Trophoblast cell (in vitro differentiated cells and primary cell): ENCODE measurements at regions not wholly inside any gene's neighbourhood (a gene's known extent, or its start where the extent isn't known, plus 50 kb on each side); places are given as distances from the start of the nearest gene placed in this dataset.

Experiments
- DNase-seq, 2 donors: peaks; one replicate each; pipeline ENCODE4 v3.0.0-alpha.2; 2016
- H2AFZ ChIP-seq: 2 replicates; pipeline ENCODE4 v1.6.1; 2013; ENCODE audit warnings: low read length, moderate library complexity, mild to moderate bottlenecking; ENCODE audit not compliant: insufficient read depth, poor library complexity
- H2AK5ac ChIP-seq: 2 replicates; pipeline ENCODE4 v1.6.1; 2013; ENCODE audit warnings: mild to moderate bottlenecking, low read length
- H2BK120ac ChIP-seq: 2 replicates; pipeline ENCODE4 v1.6.1; 2013; ENCODE audit warnings: low read length, mild to moderate bottlenecking, moderate library complexity; ENCODE audit not compliant: insufficient read depth, poor library complexity
- H2BK12ac ChIP-seq: 2 replicates; pipeline ENCODE4 v1.6.1; 2013; ENCODE audit warnings: mild to moderate bottlenecking, low read length, moderate library complexity
- H2BK5ac ChIP-seq: 2 replicates; pipeline ENCODE4 v1.6.1; 2013; ENCODE audit warnings: low read length, low read depth, moderate library complexity, mild to moderate bottlenecking; ENCODE audit not compliant: poor library complexity
- H3K14ac ChIP-seq: 2 replicates; pipeline ENCODE4 v1.6.1; 2013; ENCODE audit warnings: mild to moderate bottlenecking, low read length
- H3K18ac ChIP-seq: 2 replicates; pipeline ENCODE4 v1.6.1; 2013; ENCODE audit warnings: mild to moderate bottlenecking, low read length
- H3K23ac ChIP-seq: 2 replicates; pipeline ENCODE4 v1.6.1; 2013; ENCODE audit warnings: low read length
- H3K27ac ChIP-seq: 2 replicates; pipeline ENCODE4 v1.5.1; 2013; ENCODE audit warnings: low read depth, mild to moderate bottlenecking, inconsistent platforms, low read length, moderate library complexity
- H3K27me3 ChIP-seq: 2 replicates; pipeline ENCODE4 v1.6.1; 2013; ENCODE audit warnings: inconsistent platforms, mild to moderate bottlenecking, low read length, moderate library complexity; ENCODE audit not compliant: insufficient read depth
- H3K36me3 ChIP-seq, 2 experiments: 1 replicate in 1 of 2; 2 replicates in 1 of 2; pipeline ENCODE4 v1.6.1; 2013; ENCODE audit warnings: low read length in 2 of 2, mild to moderate bottlenecking in 2 of 2, moderate library complexity in 1 of 2; ENCODE audit not compliant: insufficient read depth in 2 of 2, control insufficient read depth in 1 of 2
- H3K4ac ChIP-seq: 2 replicates; pipeline ENCODE4 v1.6.1; 2013; ENCODE audit warnings: low read depth, mild to moderate bottlenecking, low read length, moderate library complexity
- H3K4me1 ChIP-seq, 2 experiments: 1 replicate in 1 of 2; 2 replicates in 1 of 2; pipeline ENCODE4 v1.6.1; 2013; ENCODE audit warnings: low read length in 2 of 2, mild to moderate bottlenecking in 2 of 2, moderate library complexity in 1 of 2; ENCODE audit not compliant: insufficient read depth in 2 of 2, control insufficient read depth in 1 of 2
- H3K4me2 ChIP-seq: 2 replicates; pipeline ENCODE4 v1.6.1; 2013; ENCODE audit warnings: inconsistent platforms, mild to moderate bottlenecking, low read length, moderate library complexity
- H3K4me3 ChIP-seq: 2 replicates; pipeline ENCODE4 v1.5.1; 2013; ENCODE audit warnings: mild to moderate bottlenecking, low read depth, low read length, inconsistent platforms
- H3K79me1 ChIP-seq: one replicate; pipeline ENCODE4 v1.6.1; 2013; ENCODE audit warnings: low read length
- H3K79me2 ChIP-seq: 2 replicates; pipeline ENCODE4 v1.6.1; 2013; ENCODE audit warnings: low read length, mild to moderate bottlenecking; ENCODE audit not compliant: control insufficient read depth, insufficient read depth, poor library complexity
- H3K9ac ChIP-seq: 2 replicates; pipeline ENCODE4 v1.6.1; 2013; ENCODE audit warnings: mild to moderate bottlenecking, low read length
- H3K9me3 ChIP-seq: 2 replicates; pipeline ENCODE4 v1.6.1; 2013; ENCODE audit warnings: low read depth, mild to moderate bottlenecking, control low read depth, inconsistent platforms, low read length; ENCODE audit not compliant: insufficient read depth
- H4K12ac ChIP-seq: 2 replicates; pipeline ENCODE4 v1.6.1; 2013; ENCODE audit warnings: low read depth, mild to moderate bottlenecking, low read length, moderate library complexity
- H4K8ac ChIP-seq: 2 replicates; pipeline ENCODE4 v1.6.1; 2013; ENCODE audit warnings: low read depth, mild to moderate bottlenecking, low read length, moderate library complexity
- H4K91ac ChIP-seq: one replicate; pipeline ENCODE4 v1.6.1; 2013; ENCODE audit warnings: low read depth, mild to moderate bottlenecking, low read length, moderate library complexity
- WGBS: extraction: QIAGEN DNeasy Blood & Tissue Kit; methylation state at CpG from one replicate; pipeline ENCODE4 v1.1.7; 2013; ENCODE audit warnings: missing lambda C conversion rate; ENCODE audit not compliant: insufficient read length, insufficient coverage; ENCODE audit errors: extremely low coverage; 5-methylcytosine and 5-hydroxymethylcytosine counted together

DNA sequence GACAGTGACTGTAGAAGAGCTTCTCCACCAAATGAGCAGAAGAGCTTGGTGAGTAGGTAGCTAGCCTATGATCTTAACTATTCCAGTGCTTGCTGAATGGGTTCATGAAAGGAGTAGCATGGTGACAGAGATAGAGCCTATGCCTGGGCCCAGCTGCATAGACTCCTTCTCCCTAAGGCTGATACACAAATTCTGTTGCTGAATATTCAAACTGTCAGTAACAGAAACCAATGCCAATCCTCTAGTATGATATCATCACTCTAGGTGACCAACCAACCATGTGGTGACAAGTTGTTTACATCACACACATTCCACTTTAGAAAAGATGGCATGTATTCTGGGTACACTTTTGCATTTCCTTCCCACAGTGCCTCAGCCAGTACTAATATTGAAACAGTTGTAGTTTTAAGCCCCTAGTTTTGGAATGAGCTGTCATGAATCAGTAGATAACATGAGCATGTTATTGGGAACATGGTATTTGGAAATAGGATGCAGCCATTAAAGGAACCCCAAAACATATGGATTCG, 103.4 kb upstream of the GRXCR1 start:
- no peak overlapping the region for H4K12ac ChIP-seq
- H3K79me2 ChIP-seq: no peaks in the 10 kb centered on the region
- DNase-seq: no peak
- H3K4me1 ChIP-seq: no peaks in the 10 kb centered on the region
- H2BK5ac ChIP-seq: no peak overlapping the region
- no peaks in the 10 kb centered on the region for H3K79me1 ChIP-seq
- no peak overlapping the region for H3K9ac ChIP-seq
- no peak overlapping the region for H3K4me2 ChIP-seq
- H3K36me3 ChIP-seq: no peaks in the 10 kb centered on the region
- H4K8ac ChIP-seq: no peak overlapping the region
- no peak overlapping the region for H3K4ac ChIP-seq
- no peak overlapping the region for H2BK120ac ChIP-seq
- no peaks in the 10 kb centered on the region for H3K27me3 ChIP-seq
- H2BK12ac ChIP-seq: no peak overlapping the region
- H3K27ac ChIP-seq: no peak overlapping the region
- no peaks in the 10 kb centered on the region for H3K9me3 ChIP-seq
- no peak overlapping the region for H2AK5ac ChIP-seq
- no peak overlapping the region for H3K4me3 ChIP-seq
- no CpG with 5 or more reads among the region's 1 CpG for WGBS
- H3K14ac ChIP-seq: no peak overlapping the region
- H2AFZ ChIP-seq: no peak overlapping the region
- no peak overlapping the region for H4K91ac ChIP-seq
- H3K23ac ChIP-seq: no peak overlapping the region
- H3K18ac ChIP-seq: no peak overlapping the region

DNA sequence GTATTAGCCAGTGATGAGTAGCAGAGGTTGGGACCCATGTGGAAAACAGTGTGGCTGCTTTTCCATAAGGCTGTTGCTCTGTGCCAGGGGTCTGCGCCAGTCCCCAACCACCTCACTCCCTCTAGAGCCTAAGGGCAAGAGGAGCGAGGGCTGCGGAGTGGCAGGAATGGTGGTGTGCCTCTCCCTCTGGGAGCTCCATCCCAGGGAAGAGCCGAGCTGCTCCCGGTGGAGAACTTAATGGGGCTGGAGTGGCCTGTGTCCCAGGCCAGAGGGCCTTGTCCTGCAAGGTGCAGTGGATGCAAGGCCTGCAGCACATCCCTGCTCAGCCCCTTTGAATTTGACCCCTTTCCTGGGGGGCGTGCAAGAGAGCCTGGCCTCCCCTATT, 105.4 kb upstream of the GRXCR1 start:
- WGBS: no CpG with 5 or more reads among the region's 6 CpGs
- Histone ChIP-seq H2AFZ (no peak overlapping the region), H3K4me2 (no peak overlapping the region), H3K4me3 (no peak overlapping the region), H2BK12ac (no peak overlapping the region), H4K8ac (no peak overlapping the region), H3K18ac (no peak overlapping the region), H2BK120ac (no peak overlapping the region), H3K9me3 (no peaks in the 10 kb centered on the region), H3K14ac (no peak overlapping the region), H3K4ac (no peak overlapping the region), H4K91ac (no peak overlapping the region), H3K23ac (no peak overlapping the region), H3K36me3 (no peaks in the 10 kb centered on the region), H3K4me1 (no peaks in the 10 kb centered on the region), H2BK5ac (no peak overlapping the region), H2AK5ac (no peak overlapping the region), H3K9ac (no peak overlapping the region), H3K79me2 (no peaks in the 10 kb centered on the region), H3K27me3 (no peaks in the 10 kb centered on the region), H4K12ac (no peak overlapping the region), H3K79me1 (no peaks in the 10 kb centered on the region), H3K27ac (no peak overlapping the region)
- no peak for DNase-seq

DNA sequence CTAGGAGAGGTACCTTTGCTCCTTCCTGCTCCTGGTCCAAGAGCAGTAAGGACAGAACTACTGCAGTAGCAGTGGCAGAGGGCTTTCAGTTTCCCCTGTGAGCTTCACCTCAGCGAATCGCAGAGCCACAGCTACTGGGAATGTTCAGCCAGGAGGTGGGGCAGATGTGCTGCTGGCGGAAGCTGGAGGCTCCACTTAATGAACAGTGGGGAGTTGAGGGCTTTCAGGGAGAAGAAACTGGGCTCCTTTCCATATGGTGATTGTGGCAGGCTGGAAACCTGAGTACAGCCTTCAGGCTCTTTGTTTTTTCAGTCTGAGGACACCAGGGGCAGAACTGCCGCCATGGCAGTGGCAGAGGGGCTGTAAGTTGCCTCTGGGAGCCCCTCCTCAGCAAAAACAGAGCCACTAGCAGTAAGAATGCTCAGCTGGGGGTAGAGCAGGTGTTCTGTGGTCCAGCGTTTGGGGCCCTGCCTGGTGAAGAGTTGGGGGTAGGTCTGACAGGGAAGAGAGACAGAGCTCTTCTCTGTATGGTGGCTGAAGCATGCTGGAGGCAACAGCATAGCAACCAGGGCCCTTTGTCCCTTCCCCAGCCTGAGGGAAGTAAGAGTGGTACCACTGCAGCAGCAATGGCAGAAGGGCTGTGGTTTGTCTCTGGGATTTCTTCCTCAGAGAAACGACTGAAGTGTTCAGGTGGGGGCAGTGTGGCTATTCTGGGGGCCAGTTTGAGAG, 106.0 kb upstream of the GRXCR1 start:
- Histone ChIP-seq H2AFZ (no peak overlapping the region), H4K91ac (no peak overlapping the region), H3K36me3 (no peaks in the 10 kb centered on the region), H3K14ac (no peak overlapping the region), H2BK5ac (no peak overlapping the region), H4K8ac (no peak overlapping the region), H3K4ac (no peak overlapping the region), H3K27ac (no peak overlapping the region), H3K23ac (no peak overlapping the region), H3K9ac (no peak overlapping the region), H3K27me3 (no peaks in the 10 kb centered on the region), H3K79me2 (no peaks in the 10 kb centered on the region), H3K4me2 (no peak overlapping the region), H2AK5ac (no peak overlapping the region), H3K18ac (no peak overlapping the region), H2BK12ac (no peak overlapping the region), H3K4me3 (no peak overlapping the region), H3K4me1 (no peaks in the 10 kb centered on the region), H4K12ac (no peak overlapping the region), H2BK120ac (no peak overlapping the region), H3K9me3 (no peaks in the 10 kb centered on the region), H3K79me1 (no peaks in the 10 kb centered on the region)
- no peak for DNase-seq
- WGBS: no CpG with 5 or more reads among the region's 6 CpGs

DNA sequence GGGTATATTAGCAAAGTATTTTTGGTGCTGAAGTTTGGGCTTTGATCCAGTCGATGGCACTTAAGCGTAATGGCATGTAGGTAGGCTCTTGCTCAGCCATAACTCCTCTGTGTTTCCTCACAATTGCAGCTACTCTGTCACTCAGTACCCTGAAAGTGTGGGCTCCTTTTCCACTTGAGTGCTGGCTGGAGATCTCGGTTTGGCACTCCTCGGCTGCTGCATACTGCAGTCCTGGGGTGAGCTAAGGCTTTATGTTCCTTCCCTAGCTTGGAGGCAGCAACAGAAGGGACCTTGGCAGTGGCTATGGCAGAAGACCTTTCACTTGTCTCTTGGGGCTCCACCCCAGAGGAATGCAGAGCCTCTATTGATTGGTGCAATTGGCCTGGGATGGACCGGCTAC, 106.7 kb upstream of the GRXCR1 start:
- Histone ChIP-seq H3K23ac (no peak overlapping the region), H3K14ac (no peak overlapping the region), H3K4ac (no peak overlapping the region), H3K4me1 (no peaks in the 10 kb centered on the region), H4K12ac (no peak overlapping the region), H3K36me3 (no peaks in the 10 kb centered on the region), H2BK12ac (no peak overlapping the region), H4K8ac (no peak overlapping the region), H3K9ac (no peak overlapping the region), H2AFZ (no peak overlapping the region), H3K79me1 (no peaks in the 10 kb centered on the region), H3K4me2 (no peak overlapping the region), H2BK120ac (no peak overlapping the region), H2BK5ac (no peak overlapping the region), H2AK5ac (no peak overlapping the region), H3K18ac (no peak overlapping the region), H3K27me3 (no peaks in the 10 kb centered on the region), H4K91ac (no peak overlapping the region), H3K79me2 (no peaks in the 10 kb centered on the region), H3K4me3 (no peak overlapping the region), H3K27ac (no peak overlapping the region), H3K9me3 (no peaks in the 10 kb centered on the region)
- DNase-seq: no peak
- WGBS: no CpG with 5 or more reads among the region's 5 CpGs
